Ovary (tissue), 3 donors: ENCODE measurements at regions not wholly inside any gene's neighbourhood (a gene's known extent, or its start where the extent isn't known, plus 50 kb on each side); places are given as distances from the start of the nearest gene placed in this dataset.

Experiments
- CTCF ChIP-seq, 3 donors: fragments of 450-650 bp in 2 of 3; fragments of 200-600 bp in 1 of 3; IDR thresholded peaks; one replicate each; pipeline versions ENCODE4 v1.5.1 to v1.8.0; 2016 to 2022; ENCODE audit warnings: antibody characterized with exemption in 3 of 3, mild to moderate bottlenecking in 1 of 3
- POLR2A ChIP-seq: fragments of 450-650 bp; IDR thresholded peaks from one replicate; pipeline ENCODE4 v1.6.1; 2017; ENCODE audit warnings: antibody characterized with exemption, mild to moderate bottlenecking, moderate library complexity
- donor health status: DM: no; HTN: no; CAD: no.

GRCh38 chr7:86243171-86243570 lies 400.5 kb upstream of the GRM3 start:
- no peak for TF ChIP-seq CTCF (IDR thresholded peaks at IDR 0.05)
- TF ChIP-seq POLR2A: no peak
